Osteocyte (in vitro differentiated cells): ENCODE measurements at regions not wholly inside any gene's neighbourhood (a gene's known extent, or its start where the extent isn't known, plus 50 kb on each side); places are given as distances from the start of the nearest gene placed in this dataset.
"Not testable (repeated sequence)": the region's sequence is repeated elsewhere in the genome, so short reads cannot be mapped to it uniquely, and the experiment has no call there.

Source experiments
- DNase-seq: peaks from one replicate; pipeline ENCODE4 v3.0.0; 2021; ENCODE audit warnings: mixed read lengths; ENCODE audit not compliant: unreplicated experiment; ENCODE audit errors: extremely low spot score
- H3K27ac Mint-ChIP-seq: one replicate; pipeline ENCODE4 v1.8.0; 2021; ENCODE audit warnings: mild to moderate bottlenecking, mixed read lengths; ENCODE audit not compliant: unreplicated experiment
- H3K27me3 Mint-ChIP-seq: one replicate; pipeline ENCODE4 v1.8.0; 2021; ENCODE audit warnings: mixed read lengths; ENCODE audit not compliant: unreplicated experiment
- H3K36me3 Mint-ChIP-seq: one replicate; pipeline ENCODE4 v1.8.0; 2021; ENCODE audit warnings: mixed read lengths; ENCODE audit not compliant: unreplicated experiment
- H3K4me1 Mint-ChIP-seq: one replicate; pipeline ENCODE4 v1.8.0; 2021; ENCODE audit warnings: mixed read lengths; ENCODE audit not compliant: unreplicated experiment
- H3K4me3 Mint-ChIP-seq: one replicate; pipeline ENCODE4 v1.8.0; 2021; ENCODE audit warnings: mild to moderate bottlenecking, moderate library complexity, mixed read lengths; ENCODE audit not compliant: unreplicated experiment
- H3K9me3 Mint-ChIP-seq: one replicate; pipeline ENCODE4 v1.8.0; 2021; ENCODE audit warnings: mixed read lengths; ENCODE audit not compliant: unreplicated experiment
- TF ChIP-seq, protein P1 (sequence below): fragments of 200-600 bp; sonication (generic); IDR thresholded peaks from 2 replicates; pipeline ENCODE4 v1.5.0; 2021; ENCODE audit warnings: antibody characterized with exemption, mild to moderate bottlenecking, moderate library complexity

GRCh38 chr6:15911753-15912504 lies 217.0 kb upstream of the MYLIP start:
- H3K27ac Mint-ChIP-seq, result no peak overlapping the region
- H3K9me3 Mint-ChIP-seq, result no peaks in the 10 kb centered on the region
- H3K36me3 Mint-ChIP-seq, result no peaks in the 10 kb centered on the region
- TF ChIP-seq, protein P1, sequence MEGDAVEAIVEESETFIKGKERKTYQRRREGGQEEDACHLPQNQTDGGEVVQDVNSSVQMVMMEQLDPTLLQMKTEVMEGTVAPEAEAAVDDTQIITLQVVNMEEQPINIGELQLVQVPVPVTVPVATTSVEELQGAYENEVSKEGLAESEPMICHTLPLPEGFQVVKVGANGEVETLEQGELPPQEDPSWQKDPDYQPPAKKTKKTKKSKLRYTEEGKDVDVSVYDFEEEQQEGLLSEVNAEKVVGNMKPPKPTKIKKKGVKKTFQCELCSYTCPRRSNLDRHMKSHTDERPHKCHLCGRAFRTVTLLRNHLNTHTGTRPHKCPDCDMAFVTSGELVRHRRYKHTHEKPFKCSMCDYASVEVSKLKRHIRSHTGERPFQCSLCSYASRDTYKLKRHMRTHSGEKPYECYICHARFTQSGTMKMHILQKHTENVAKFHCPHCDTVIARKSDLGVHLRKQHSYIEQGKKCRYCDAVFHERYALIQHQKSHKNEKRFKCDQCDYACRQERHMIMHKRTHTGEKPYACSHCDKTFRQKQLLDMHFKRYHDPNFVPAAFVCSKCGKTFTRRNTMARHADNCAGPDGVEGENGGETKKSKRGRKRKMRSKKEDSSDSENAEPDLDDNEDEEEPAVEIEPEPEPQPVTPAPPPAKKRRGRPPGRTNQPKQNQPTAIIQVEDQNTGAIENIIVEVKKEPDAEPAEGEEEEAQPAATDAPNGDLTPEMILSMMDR, result no peak
- H3K4me3 Mint-ChIP-seq, result no peak overlapping the region
- DNase-seq, result no peak
- peaks cover 5% of the 10 kb centered on the region for H3K27me3 Mint-ChIP-seq
- peaks cover 7% of the 10 kb centered on the region for H3K4me1 Mint-ChIP-seq

GRCh38 chr6:15909290-15910070 lies 219.4 kb upstream of the MYLIP start:
- DNase-seq, result no peak
- TF ChIP-seq, protein P1, result no peak
- Mint-ChIP-seq H3K4me1 (peaks cover 17% of the 10 kb centered on the region), H3K36me3 (no peaks in the 10 kb centered on the region), H3K9me3 (no peaks in the 10 kb centered on the region), H3K4me3 (no peak overlapping the region), H3K27ac (no peak overlapping the region), H3K27me3 (peaks cover 5% of the 10 kb centered on the region)

GRCh38 chr6:15908871-15909270 lies 220.0 kb upstream of the MYLIP start:
- H3K4me3 Mint-ChIP-seq, result no peak overlapping the region
- H3K36me3 Mint-ChIP-seq, result no peaks in the 10 kb centered on the region
- DNase-seq, result no peak
- H3K27me3 Mint-ChIP-seq, result peaks cover 5% of the 10 kb centered on the region
- TF ChIP-seq, protein P1, result no peak
- peaks cover 17% of the 10 kb centered on the region for H3K4me1 Mint-ChIP-seq
- H3K9me3 Mint-ChIP-seq, result no peaks in the 10 kb centered on the region
- H3K27ac Mint-ChIP-seq, result no peak overlapping the region

DNA sequence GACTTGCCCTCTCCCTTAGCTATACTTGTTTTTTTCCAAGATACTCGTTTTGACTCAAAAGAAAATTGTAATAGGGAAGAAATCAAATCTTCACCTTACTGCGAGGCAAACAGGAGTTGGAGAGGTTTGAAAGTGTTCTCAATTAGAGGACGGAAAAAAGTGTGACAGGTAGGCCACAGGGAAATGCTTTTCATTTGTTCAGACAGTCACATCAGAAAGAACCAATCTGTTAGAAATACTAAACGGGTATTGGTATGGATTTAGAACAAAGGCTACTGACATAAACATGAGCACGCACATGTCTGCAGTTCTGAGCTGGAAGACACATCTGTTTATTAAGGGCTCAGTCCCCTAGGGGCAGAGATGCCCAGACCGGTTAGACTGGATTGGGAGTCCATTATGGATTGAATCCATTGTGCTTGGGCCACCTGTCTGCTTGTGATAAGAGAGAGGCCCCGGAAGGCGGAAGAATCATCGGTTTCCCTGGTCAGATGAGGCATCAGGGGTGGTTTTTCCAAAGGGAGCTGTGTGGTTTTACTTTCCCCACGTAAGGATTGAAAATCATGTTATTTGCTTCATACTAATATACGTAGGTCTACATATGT lies 220.9 kb upstream of the MYLIP start:
- H3K36me3 Mint-ChIP-seq, result no peaks in the 10 kb centered on the region
- H3K9me3 Mint-ChIP-seq, result peaks cover 3% of the 10 kb centered on the region
- peaks cover 17% of the 10 kb centered on the region for H3K4me1 Mint-ChIP-seq
- H3K27ac Mint-ChIP-seq, result no peak overlapping the region
- DNase-seq, result no peak
- TF ChIP-seq, protein P1, result no peak
- peaks cover 5% of the 10 kb centered on the region for H3K27me3 Mint-ChIP-seq
- H3K4me3 Mint-ChIP-seq, result no peak overlapping the region

GRCh38 chr6:15907220-15907913 lies 221.5 kb upstream of the MYLIP start:
- H3K4me3 Mint-ChIP-seq, result not testable (repeated sequence)

More at GRCh38 chr6:15907220-15907913, 221.5 kb upstream of the MYLIP start:
- not testable (repeated sequence) for DNase-seq, H3K36me3 Mint-ChIP-seq, H3K27ac Mint-ChIP-seq, H3K27me3 Mint-ChIP-seq, H3K9me3 Mint-ChIP-seq
- H3K4me1 Mint-ChIP-seq, result peaks cover 13% of the 10 kb centered on the region
